Activated T-cell treated with anti-CD3 and anti-CD28 coated beads, Interleukin-2, amount 50 U/mL, for 4 hours (primary cell): ENCODE measurements at regions not wholly inside any gene's neighbourhood (a gene's known extent, or its start where the extent isn't known, plus 50 kb on each side); places are given as distances from the start of the nearest gene placed in this dataset.
"Not testable (repeated sequence)": the region's sequence is repeated elsewhere in the genome, so short reads cannot be mapped to it uniquely, and the experiment has no call there.

Experiments used
- ATAC-seq, 2 donors: fragments of 200-7000 bp; cut with Tn5 transposase; one replicate each; pipeline ENCODE4 v1.10.0; 2021
- DNase-seq: peaks from one replicate; pipeline ENCODE4 v3.0.0-alpha.2; 2020
- H3K27me3 Mint-ChIP-seq: one replicate; pipeline ENCODE4 v1.8.0; 2021; ENCODE audit warnings: low read depth, mixed read lengths
- H3K36me3 Mint-ChIP-seq: one replicate; pipeline ENCODE4 v1.8.0; 2022; ENCODE audit warnings: mixed read lengths; ENCODE audit not compliant: insufficient read depth
- H3K4me1 Mint-ChIP-seq: one replicate; pipeline ENCODE4 v1.8.0; 2021; ENCODE audit warnings: low read depth, mixed read lengths
- H3K4me3 Mint-ChIP-seq: one replicate; pipeline ENCODE4 v1.8.0; 2021; ENCODE audit warnings: mild to moderate bottlenecking, moderate library complexity, mixed read lengths
- H3K9me3 Mint-ChIP-seq: one replicate; pipeline ENCODE4 v1.8.0; 2021; ENCODE audit warnings: mixed read lengths

GRCh38 chr12:114616081-114616480 lies 67.9 kb downstream of the TBX3 start:
- ATAC-seq (no peak), DNase-seq (no peak)
- Mint-ChIP-seq H3K9me3 (peaks cover 10% of the 10 kb centered on the region), H3K27me3 (peaks cover 2% of the 10 kb centered on the region), H3K36me3 (no peaks in the 10 kb centered on the region), H3K4me1 (no peaks in the 10 kb centered on the region), H3K4me3 (no peak overlapping the region)

GRCh38 chr12:114614040-114614439 lies 69.9 kb downstream of the TBX3 start:
- ATAC-seq (no peak), DNase-seq (no peak)
- H3K36me3 Mint-ChIP-seq, result no peaks in the 10 kb centered on the region
- peaks cover 10% of the 10 kb centered on the region for H3K9me3 Mint-ChIP-seq
- no peaks in the 10 kb centered on the region for H3K4me1 Mint-ChIP-seq
- H3K27me3 Mint-ChIP-seq, result peaks cover 2% of the 10 kb centered on the region
- no peak overlapping the region for H3K4me3 Mint-ChIP-seq

GRCh38 chr12:114612062-114612461 lies 71.9 kb downstream of the TBX3 start:
- Mint-ChIP-seq H3K4me3 (no peak overlapping the region), H3K4me1 (no peaks in the 10 kb centered on the region), H3K27me3 (peaks cover 2% of the 10 kb centered on the region), H3K36me3 (no peaks in the 10 kb centered on the region), H3K9me3 (peaks cover 10% of the 10 kb centered on the region)
- DNase-seq (no peak), ATAC-seq (no peak)

- no peaks in the 10 kb centered on the region for H3K4me1 Mint-ChIP-seq
- peaks cover 2% of the 10 kb centered on the region for H3K27me3 Mint-ChIP-seq
- DNase-seq (no peak), ATAC-seq (no peak)
- H3K9me3 Mint-ChIP-seq, result peaks cover 10% of the 10 kb centered on the region
- no peaks in the 10 kb centered on the region for H3K36me3 Mint-ChIP-seq
- H3K4me3 Mint-ChIP-seq, result no peak overlapping the region
Measured at GRCh38 chr12:114611145-114612018, 72.6 kb downstream of the TBX3 start.

- Mint-ChIP-seq H3K27me3 (peaks cover 2% of the 10 kb centered on the region), H3K36me3 (no peaks in the 10 kb centered on the region), H3K4me1 (no peaks in the 10 kb centered on the region), H3K9me3 (no peaks in the 10 kb centered on the region), H3K4me3 (no peak overlapping the region)
- ATAC-seq, result no peak
- no peak for DNase-seq
Measured at GRCh38 chr12:114608509-114608908, 75.5 kb downstream of the TBX3 start.

- Mint-ChIP-seq H3K36me3 (no peaks in the 10 kb centered on the region), H3K9me3 (peaks cover 3% of the 10 kb centered on the region), H3K27me3 (no peaks in the 10 kb centered on the region), H3K4me3 (no peak overlapping the region), H3K4me1 (no peaks in the 10 kb centered on the region)
- ATAC-seq (no peak), DNase-seq (no peak)
Measured at GRCh38 chr12:114605918-114606317, 78.1 kb downstream of the TBX3 start.

- ATAC-seq (no peak), DNase-seq (no peak)
- Mint-ChIP-seq H3K27me3 (no peaks in the 10 kb centered on the region), H3K4me3 (no peak overlapping the region), H3K4me1 (no peaks in the 10 kb centered on the region), H3K36me3 (no peaks in the 10 kb centered on the region), H3K9me3 (peaks cover 3% of the 10 kb centered on the region)
Measured at GRCh38 chr12:114604606-114605005, 79.4 kb downstream of the TBX3 start.

- not testable (repeated sequence) for ATAC-seq, H3K27me3 Mint-ChIP-seq, H3K4me1 Mint-ChIP-seq, DNase-seq, H3K36me3 Mint-ChIP-seq, H3K9me3 Mint-ChIP-seq, H3K4me3 Mint-ChIP-seq
Measured at GRCh38 chr12:114600584-114600983, 83.4 kb downstream of the TBX3 start.

GRCh38 chr12:114598111-114598510 lies 85.9 kb downstream of the TBX3 start:
- H3K27me3 Mint-ChIP-seq, result no peaks in the 10 kb centered on the region
- no peak for ATAC-seq
- no peak overlapping the region for H3K4me3 Mint-ChIP-seq
- no peaks in the 10 kb centered on the region for H3K4me1 Mint-ChIP-seq
- no peak for DNase-seq
- peaks cover 6% of the 10 kb centered on the region for H3K9me3 Mint-ChIP-seq
- no peaks in the 10 kb centered on the region for H3K36me3 Mint-ChIP-seq

- Mint-ChIP-seq H3K9me3 (peaks cover 9% of the 10 kb centered on the region), H3K4me3 (no peak overlapping the region), H3K27me3 (no peaks in the 10 kb centered on the region), H3K4me1 (no peaks in the 10 kb centered on the region), H3K36me3 (no peaks in the 10 kb centered on the region)
- ATAC-seq (no peak), DNase-seq (no peak)
Measured at GRCh38 chr12:114592946-114593345, 91.0 kb downstream of the TBX3 start.

- Mint-ChIP-seq H3K36me3 (no peaks in the 10 kb centered on the region), H3K4me1 (no peaks in the 10 kb centered on the region), H3K4me3 (no peak overlapping the region), H3K27me3 (no peaks in the 10 kb centered on the region), H3K9me3 (peaks cover 9% of the 10 kb centered on the region)
- ATAC-seq (no peak), DNase-seq (no peak)
Measured at GRCh38 chr12:114588061-114588460, 95.9 kb downstream of the TBX3 start.

GRCh38 chr12:114580306-114580705 lies 103.7 kb downstream of the TBX3 start:
- Mint-ChIP-seq H3K27me3 (peaks cover 11% of the 10 kb centered on the region), H3K36me3 (no peaks in the 10 kb centered on the region)

GRCh38 chr12:114579389-114579788 lies 104.6 kb downstream of the TBX3 start:
- no peaks in the 10 kb centered on the region for H3K4me1 Mint-ChIP-seq
- no peaks in the 10 kb centered on the region for H3K9me3 Mint-ChIP-seq
- H3K4me3 Mint-ChIP-seq, result no peak overlapping the region
- peaks cover 11% of the 10 kb centered on the region for H3K27me3 Mint-ChIP-seq
- DNase-seq, result no peak
- H3K36me3 Mint-ChIP-seq, result no peaks in the 10 kb centered on the region
- ATAC-seq, result no peak

More at GRCh38 chr12:114580306-114580705, 103.7 kb downstream of the TBX3 start:
- no peaks in the 10 kb centered on the region for H3K9me3 Mint-ChIP-seq
- no peak for DNase-seq
- no peak for ATAC-seq
- H3K4me3 Mint-ChIP-seq, result no peak overlapping the region
- H3K4me1 Mint-ChIP-seq, result no peaks in the 10 kb centered on the region

GRCh38 chr12:114562654-114563053 lies 121.3 kb downstream of the TBX3 start:
- Mint-ChIP-seq H3K36me3 (no peaks in the 10 kb centered on the region), H3K27me3 (peaks cover 2% of the 10 kb centered on the region), H3K9me3 (no peaks in the 10 kb centered on the region), H3K4me1 (no peaks in the 10 kb centered on the region), H3K4me3 (no peak overlapping the region)
- DNase-seq, result no peak
- no peak for ATAC-seq

- ATAC-seq (no peak), DNase-seq (no peak)
- Mint-ChIP-seq H3K4me1 (no peaks in the 10 kb centered on the region), H3K4me3 (no peak overlapping the region), H3K27me3 (peaks cover 2% of the 10 kb centered on the region), H3K36me3 (no peaks in the 10 kb centered on the region), H3K9me3 (no peaks in the 10 kb centered on the region)
Measured at GRCh38 chr12:114555451-114555850, 128.5 kb downstream of the TBX3 start.
